Type B pancreatic cell (in vitro differentiated cells): ENCODE measurements at regions not wholly inside any gene's neighbourhood (a gene's known extent, or its start where the extent isn't known, plus 50 kb on each side); places are given as distances from the start of the nearest gene placed in this dataset.

Source experiments
- DNase-seq: peaks from one replicate; pipeline ENCODE4 v3.0.0; 2021; ENCODE audit warnings: mixed read lengths; ENCODE audit not compliant: unreplicated experiment; ENCODE audit errors: extremely low spot score
- H3K27ac Mint-ChIP-seq: 2 replicates; pipeline ENCODE4 v1.8.0; 2021; ENCODE audit warnings: mild to moderate bottlenecking, mixed read lengths
- H3K27me3 Mint-ChIP-seq: 2 replicates; pipeline ENCODE4 v1.8.0; 2021; ENCODE audit warnings: mixed read lengths
- H3K36me3 Mint-ChIP-seq: 2 replicates; pipeline ENCODE4 v1.8.0; 2021; ENCODE audit warnings: mixed read lengths
- H3K4me1 Mint-ChIP-seq: one replicate; pipeline ENCODE4 v1.8.0; 2021; ENCODE audit warnings: mixed read lengths; ENCODE audit not compliant: unreplicated experiment
- H3K4me3 Mint-ChIP-seq: 2 replicates; pipeline ENCODE4 v1.8.0; 2021; ENCODE audit warnings: mild to moderate bottlenecking, mixed read lengths
- H3K9me3 Mint-ChIP-seq: 2 replicates; pipeline ENCODE4 v1.8.0; 2021; ENCODE audit warnings: mixed read lengths
- TF ChIP-seq, protein P1 (sequence below): fragments of 200-600 bp; sonication (generic); conservative IDR thresholded peaks from 2 replicates; pipeline ENCODE4 v1.5.0; 2021; ENCODE audit warnings: antibody characterized with exemption, mild to moderate bottlenecking

DNA sequence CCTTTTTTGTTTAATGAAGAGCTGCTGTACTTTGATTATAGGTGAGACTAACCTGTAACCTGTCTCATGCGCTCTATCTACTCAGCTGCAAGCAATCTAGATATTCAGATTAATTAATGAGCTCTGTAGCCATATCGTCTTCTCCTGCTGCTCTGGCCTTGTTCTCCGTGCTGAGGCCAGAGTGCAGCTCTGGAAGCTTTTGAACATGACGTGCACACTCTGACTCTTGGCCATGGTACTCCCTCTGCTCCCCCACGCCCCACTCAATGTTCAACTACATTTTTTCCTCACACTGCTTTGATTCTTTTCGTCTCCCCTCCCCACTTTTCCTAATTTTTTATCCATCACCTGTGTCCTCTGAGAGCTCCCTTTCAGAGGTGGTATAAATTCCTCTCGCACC, 751.8 kb downstream of the FGF9 start:
- Mint-ChIP-seq H3K4me1 (no peaks in the 10 kb centered on the region), H3K4me3 (no peak overlapping the region), H3K27me3 (no peaks in the 10 kb centered on the region), H3K36me3 (no peaks in the 10 kb centered on the region), H3K9me3 (no peaks in the 10 kb centered on the region), H3K27ac (no peak overlapping the region)
- TF ChIP-seq, protein P1, sequence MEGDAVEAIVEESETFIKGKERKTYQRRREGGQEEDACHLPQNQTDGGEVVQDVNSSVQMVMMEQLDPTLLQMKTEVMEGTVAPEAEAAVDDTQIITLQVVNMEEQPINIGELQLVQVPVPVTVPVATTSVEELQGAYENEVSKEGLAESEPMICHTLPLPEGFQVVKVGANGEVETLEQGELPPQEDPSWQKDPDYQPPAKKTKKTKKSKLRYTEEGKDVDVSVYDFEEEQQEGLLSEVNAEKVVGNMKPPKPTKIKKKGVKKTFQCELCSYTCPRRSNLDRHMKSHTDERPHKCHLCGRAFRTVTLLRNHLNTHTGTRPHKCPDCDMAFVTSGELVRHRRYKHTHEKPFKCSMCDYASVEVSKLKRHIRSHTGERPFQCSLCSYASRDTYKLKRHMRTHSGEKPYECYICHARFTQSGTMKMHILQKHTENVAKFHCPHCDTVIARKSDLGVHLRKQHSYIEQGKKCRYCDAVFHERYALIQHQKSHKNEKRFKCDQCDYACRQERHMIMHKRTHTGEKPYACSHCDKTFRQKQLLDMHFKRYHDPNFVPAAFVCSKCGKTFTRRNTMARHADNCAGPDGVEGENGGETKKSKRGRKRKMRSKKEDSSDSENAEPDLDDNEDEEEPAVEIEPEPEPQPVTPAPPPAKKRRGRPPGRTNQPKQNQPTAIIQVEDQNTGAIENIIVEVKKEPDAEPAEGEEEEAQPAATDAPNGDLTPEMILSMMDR, result no peak
- DNase-seq, result no peak

DNA sequence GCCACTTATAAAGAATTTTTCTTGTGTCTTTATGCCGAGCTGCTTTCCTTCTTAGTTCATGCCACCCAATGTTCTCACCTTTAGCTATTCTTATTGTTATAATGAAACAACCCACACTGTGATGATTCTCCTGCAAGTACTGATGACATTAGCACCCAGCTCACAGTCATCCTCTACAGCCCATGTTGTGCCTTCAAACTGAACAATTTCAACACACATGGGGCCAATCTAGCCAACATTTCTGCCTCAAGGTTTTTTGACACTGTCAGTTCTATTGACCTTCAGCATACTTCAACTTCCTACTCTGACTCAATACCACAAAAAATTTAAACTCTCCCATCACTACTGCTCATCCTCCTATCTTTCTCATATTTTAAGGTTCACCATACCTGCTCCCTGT, 752.4 kb downstream of the FGF9 start:
- no peak for DNase-seq
- H3K4me1 Mint-ChIP-seq, result no peaks in the 10 kb centered on the region
- TF ChIP-seq, protein P1, result no peak
- H3K4me3 Mint-ChIP-seq, result no peak overlapping the region
- H3K27me3 Mint-ChIP-seq, result no peaks in the 10 kb centered on the region
- H3K27ac Mint-ChIP-seq, result no peak overlapping the region
- H3K36me3 Mint-ChIP-seq, result no peaks in the 10 kb centered on the region
- no peaks in the 10 kb centered on the region for H3K9me3 Mint-ChIP-seq

DNA sequence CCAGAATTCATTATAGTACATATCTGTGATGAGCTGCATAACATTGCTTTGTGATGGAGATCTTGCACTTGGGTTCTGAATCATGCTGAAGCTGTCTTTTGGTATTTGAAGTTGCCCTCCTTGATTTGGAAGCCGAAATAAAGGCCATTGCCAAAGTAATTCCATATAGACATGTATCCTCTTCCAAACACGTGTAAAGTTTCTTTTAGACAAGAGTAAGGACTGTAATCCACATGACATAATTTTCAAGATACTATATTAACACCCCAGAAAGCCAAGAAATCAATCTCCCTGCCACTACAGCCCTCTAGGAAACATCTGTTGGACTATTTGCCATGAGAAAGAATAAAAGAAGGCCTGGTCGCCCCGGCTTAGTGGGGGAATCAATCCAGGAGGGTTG, 754.2 kb downstream of the FGF9 start:
- TF ChIP-seq, protein P1, result no peak
- no peaks in the 10 kb centered on the region for H3K36me3 Mint-ChIP-seq
- no peak overlapping the region for H3K27ac Mint-ChIP-seq
- no peaks in the 10 kb centered on the region for H3K27me3 Mint-ChIP-seq
- no peaks in the 10 kb centered on the region for H3K4me1 Mint-ChIP-seq
- peaks cover 3% of the 10 kb centered on the region for H3K9me3 Mint-ChIP-seq
- H3K4me3 Mint-ChIP-seq, result no peak overlapping the region
- no peak for DNase-seq

DNA sequence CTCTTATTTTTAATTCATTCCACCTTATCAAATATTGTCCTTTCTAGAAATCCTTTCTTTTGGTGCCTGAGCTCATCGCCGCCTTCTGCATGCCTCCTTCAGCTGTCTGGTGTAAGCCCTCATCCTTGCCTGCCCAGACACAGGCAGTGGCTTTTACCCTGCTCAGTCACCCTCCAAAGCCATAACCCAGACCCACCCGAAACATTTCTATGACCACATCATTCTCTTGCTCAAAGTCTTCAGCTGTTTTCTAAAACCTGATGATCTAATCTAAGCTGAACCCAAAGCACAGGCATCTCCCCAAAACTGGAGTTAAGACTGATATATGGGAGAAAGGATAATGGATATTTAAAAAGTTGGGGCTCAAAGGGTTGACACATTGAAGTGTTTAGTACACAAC, 753.7 kb upstream of the SGCG start:
- H3K27me3 Mint-ChIP-seq, result no peaks in the 10 kb centered on the region
- TF ChIP-seq, protein P1, result no peak
- no peaks in the 10 kb centered on the region for H3K36me3 Mint-ChIP-seq
- no peak overlapping the region for H3K4me3 Mint-ChIP-seq
- no peaks in the 10 kb centered on the region for H3K4me1 Mint-ChIP-seq
- no peak overlapping the region for H3K27ac Mint-ChIP-seq
- no peak for DNase-seq
- peaks cover 4% of the 10 kb centered on the region for H3K9me3 Mint-ChIP-seq

DNA sequence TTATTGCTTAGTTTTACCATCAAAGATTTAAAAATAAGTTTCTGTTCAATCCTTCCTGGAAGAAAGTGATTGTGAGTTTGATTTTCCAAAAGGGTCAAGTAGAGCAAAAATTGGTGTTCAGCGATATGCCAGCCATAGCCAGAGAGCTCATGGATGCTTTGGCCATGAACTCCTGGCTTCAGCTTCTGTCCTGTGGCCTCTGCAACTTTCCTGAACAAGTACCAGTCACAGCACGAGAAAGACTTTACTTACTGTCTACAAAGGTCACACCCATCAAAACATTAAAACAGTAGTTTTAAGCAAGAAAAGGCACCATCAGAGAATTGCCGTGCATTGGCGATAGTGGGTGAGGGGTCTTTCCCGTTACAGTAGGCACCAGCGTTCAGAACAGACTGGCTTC, 753.0 kb upstream of the SGCG start:
- H3K27ac Mint-ChIP-seq, result no peak overlapping the region

More for the DNA sequence above, 753.0 kb upstream of the SGCG start:
- no peaks in the 10 kb centered on the region for H3K4me1 Mint-ChIP-seq
- no peak overlapping the region for H3K4me3 Mint-ChIP-seq
- H3K27me3 Mint-ChIP-seq, result no peaks in the 10 kb centered on the region
- no peak for DNase-seq
- TF ChIP-seq, protein P1, result no peak
- H3K36me3 Mint-ChIP-seq, result no peaks in the 10 kb centered on the region
- peaks cover 4% of the 10 kb centered on the region for H3K9me3 Mint-ChIP-seq
